ENCODE measurements at regions not wholly inside any gene's neighbourhood (a gene's known extent, or its start where the extent isn't known, plus 50 kb on each side); places are given as distances from the start of the nearest gene placed in this dataset.

DNA sequence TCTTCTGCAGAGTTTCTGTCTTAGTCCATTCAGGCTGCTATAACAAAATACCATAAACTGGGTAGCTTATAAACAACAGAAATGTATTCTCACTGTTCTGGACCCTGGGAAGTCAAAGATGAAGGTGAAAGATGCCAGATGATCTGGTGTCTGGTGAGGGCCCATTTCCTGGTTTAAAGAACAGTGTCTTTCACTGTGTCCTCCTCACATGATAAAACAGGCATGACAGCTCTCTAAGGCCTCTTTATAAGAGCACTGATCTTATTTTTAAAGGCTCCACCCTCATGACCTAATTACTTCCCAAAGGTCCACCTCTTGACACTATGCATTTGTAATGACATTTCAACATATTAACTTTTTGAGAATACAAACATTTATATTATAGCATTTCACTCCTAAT lies 250.2 kb upstream of the ZRANB2 start:
- no peak for TF ChIP-seq EP300 (IDR thresholded peaks at IDR 0.05)
- TF ChIP-seq, protein P1, sequence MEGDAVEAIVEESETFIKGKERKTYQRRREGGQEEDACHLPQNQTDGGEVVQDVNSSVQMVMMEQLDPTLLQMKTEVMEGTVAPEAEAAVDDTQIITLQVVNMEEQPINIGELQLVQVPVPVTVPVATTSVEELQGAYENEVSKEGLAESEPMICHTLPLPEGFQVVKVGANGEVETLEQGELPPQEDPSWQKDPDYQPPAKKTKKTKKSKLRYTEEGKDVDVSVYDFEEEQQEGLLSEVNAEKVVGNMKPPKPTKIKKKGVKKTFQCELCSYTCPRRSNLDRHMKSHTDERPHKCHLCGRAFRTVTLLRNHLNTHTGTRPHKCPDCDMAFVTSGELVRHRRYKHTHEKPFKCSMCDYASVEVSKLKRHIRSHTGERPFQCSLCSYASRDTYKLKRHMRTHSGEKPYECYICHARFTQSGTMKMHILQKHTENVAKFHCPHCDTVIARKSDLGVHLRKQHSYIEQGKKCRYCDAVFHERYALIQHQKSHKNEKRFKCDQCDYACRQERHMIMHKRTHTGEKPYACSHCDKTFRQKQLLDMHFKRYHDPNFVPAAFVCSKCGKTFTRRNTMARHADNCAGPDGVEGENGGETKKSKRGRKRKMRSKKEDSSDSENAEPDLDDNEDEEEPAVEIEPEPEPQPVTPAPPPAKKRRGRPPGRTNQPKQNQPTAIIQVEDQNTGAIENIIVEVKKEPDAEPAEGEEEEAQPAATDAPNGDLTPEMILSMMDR (IDR thresholded peaks at IDR 0.05) = no peak
- TF ChIP-seq POLR2A (IDR thresholded peaks at IDR 0.05) = no peak

All from upper lobe of left lung (tissue), 4 donors.